Coronary artery (tissue), 2 donors: ENCODE measurements at regions not wholly inside any gene's neighbourhood (a gene's known extent, or its start where the extent isn't known, plus 50 kb on each side); places are given as distances from the start of the nearest gene placed in this dataset.

ENCODE experiments used
- DNase-seq: peaks from one replicate; pipeline ENCODE4 v3.0.0-alpha.2; 2017; ENCODE audit warnings: low spot score
- H3K27ac ChIP-seq, 2 donors: fragments of 200-600 bp; sonication (generic); one replicate each; pipeline ENCODE4 v1.5.1; 2016 to 2019
- H3K4me3 ChIP-seq: fragments of 200-600 bp; sonication (generic); 2 replicates; pipeline ENCODE4 v1.5.1; 2016; ENCODE audit warnings: mild to moderate bottlenecking, moderate library complexity
- CTCF ChIP-seq: fragments of 200-600 bp; sonication (generic); IDR thresholded peaks from one replicate; pipeline ENCODE4 v1.5.1; 2019; ENCODE audit warnings: antibody characterized with exemption

- no peak for DNase-seq
- H3K4me3 ChIP-seq = no peak overlapping the region
- no peak for TF ChIP-seq CTCF
- no peak overlapping the region for H3K27ac ChIP-seq
Measured at GRCh38 chr1:91584878-91585277, 84.2 kb downstream of the CDC7 start.

- no peak for TF ChIP-seq CTCF
- H3K4me3 ChIP-seq = no peak overlapping the region
- H3K27ac ChIP-seq = no peak overlapping the region
- no peak for DNase-seq
Measured at GRCh38 chr1:91585502-91585901, 84.9 kb downstream of the CDC7 start.

GRCh38 chr1:91585982-91586381 lies 85.3 kb downstream of the CDC7 start:
- no peak overlapping the region for H3K27ac ChIP-seq
- no peak for DNase-seq
- no peak for TF ChIP-seq CTCF
- no peak overlapping the region for H3K4me3 ChIP-seq

GRCh38 chr1:91589437-91589836 lies 88.8 kb downstream of the CDC7 start:
- no peak for DNase-seq
- no peak for TF ChIP-seq CTCF
- no peak overlapping the region for H3K27ac ChIP-seq
- H3K4me3 ChIP-seq = no peak overlapping the region

GRCh38 chr1:91591175-91591974 lies 90.7 kb downstream of the CDC7 start:
- no peak overlapping the region for H3K4me3 ChIP-seq
- DNase-seq = no peak
- no peak overlapping the region for H3K27ac ChIP-seq
- TF ChIP-seq CTCF = no peak

- TF ChIP-seq CTCF = no peak
- Histone ChIP-seq H3K4me3 (no peak overlapping the region), H3K27ac (no peak overlapping the region)
- no peak for DNase-seq
Measured at GRCh38 chr1:91592716-91593477, 92.2 kb downstream of the CDC7 start.
